Liver (tissue), 3 donors: ENCODE measurements at regions not wholly inside any gene's neighbourhood (a gene's known extent, or its start where the extent isn't known, plus 50 kb on each side); places are given as distances from the start of the nearest gene placed in this dataset.

Experiments
- GABPA ChIP-seq, 2 donors: IDR thresholded peaks in 1 of 2; conservative IDR thresholded peaks in 1 of 2; 2 replicates each; pipeline ENCODE4 v1.6.1; 2016; ENCODE audit warnings: antibody characterized with exemption in 2 of 2, mild to moderate bottlenecking in 1 of 2, moderate library complexity in 1 of 2
- TF ChIP-seq, protein P1 (sequence below): fragments of 150-350 bp; IDR thresholded peaks from 2 replicates; pipeline ENCODE4 v1.5.1; 2017; ENCODE audit warnings: improper control_type of control experiment, low read depth, low read length; ENCODE audit not compliant: missing input control
- donor health status: healthy.
- donor health status: healthy.

DNA sequence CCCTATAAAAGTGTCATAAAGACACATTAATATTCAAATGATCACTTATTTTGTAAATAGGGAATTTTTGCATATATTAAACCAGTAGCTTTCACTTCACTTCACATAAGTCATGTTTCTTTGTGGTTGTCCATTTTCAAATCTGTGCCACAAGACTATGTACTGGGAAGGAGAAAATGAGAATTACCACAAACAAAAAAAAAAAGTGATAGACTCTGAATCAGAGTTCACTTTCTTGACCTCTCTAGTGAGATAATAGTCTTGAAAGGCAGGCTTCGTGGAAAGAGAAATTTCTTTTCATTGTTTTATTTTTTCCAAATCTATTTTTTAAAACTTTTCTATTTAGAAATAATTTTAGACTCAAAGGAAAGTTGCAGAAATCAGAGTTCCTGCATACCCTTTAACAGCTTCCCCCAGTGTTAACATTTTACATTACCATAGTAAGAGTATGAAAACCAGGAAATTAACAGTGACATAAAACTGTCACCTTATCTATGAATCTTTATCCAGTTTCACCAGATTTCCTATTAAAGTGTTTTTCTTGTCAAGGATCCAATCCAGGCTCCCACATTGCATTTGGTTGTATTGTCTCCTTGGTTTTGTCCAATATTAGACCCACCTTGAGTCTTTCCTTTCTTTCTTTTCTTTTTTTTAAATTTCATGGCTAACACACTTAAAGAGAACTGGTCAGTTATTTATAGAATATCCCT, 215.4 kb upstream of the PGRMC2 start:
- TF ChIP-seq, protein P1, sequence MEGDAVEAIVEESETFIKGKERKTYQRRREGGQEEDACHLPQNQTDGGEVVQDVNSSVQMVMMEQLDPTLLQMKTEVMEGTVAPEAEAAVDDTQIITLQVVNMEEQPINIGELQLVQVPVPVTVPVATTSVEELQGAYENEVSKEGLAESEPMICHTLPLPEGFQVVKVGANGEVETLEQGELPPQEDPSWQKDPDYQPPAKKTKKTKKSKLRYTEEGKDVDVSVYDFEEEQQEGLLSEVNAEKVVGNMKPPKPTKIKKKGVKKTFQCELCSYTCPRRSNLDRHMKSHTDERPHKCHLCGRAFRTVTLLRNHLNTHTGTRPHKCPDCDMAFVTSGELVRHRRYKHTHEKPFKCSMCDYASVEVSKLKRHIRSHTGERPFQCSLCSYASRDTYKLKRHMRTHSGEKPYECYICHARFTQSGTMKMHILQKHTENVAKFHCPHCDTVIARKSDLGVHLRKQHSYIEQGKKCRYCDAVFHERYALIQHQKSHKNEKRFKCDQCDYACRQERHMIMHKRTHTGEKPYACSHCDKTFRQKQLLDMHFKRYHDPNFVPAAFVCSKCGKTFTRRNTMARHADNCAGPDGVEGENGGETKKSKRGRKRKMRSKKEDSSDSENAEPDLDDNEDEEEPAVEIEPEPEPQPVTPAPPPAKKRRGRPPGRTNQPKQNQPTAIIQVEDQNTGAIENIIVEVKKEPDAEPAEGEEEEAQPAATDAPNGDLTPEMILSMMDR, result no peak
- TF ChIP-seq GABPA (IDR thresholded peaks at IDR 0.05 in 1 of 2, conservative IDR thresholded peaks at IDR 0.05 in 1 of 2), result no peak
